HFF-Myc (cell line): ENCODE measurements at regions not wholly inside any gene's neighbourhood (a gene's known extent, or its start where the extent isn't known, plus 50 kb on each side); places are given as distances from the start of the nearest gene placed in this dataset.
"Not testable (repeated sequence)": the region's sequence is repeated elsewhere in the genome, so short reads cannot be mapped to it uniquely, and the experiment has no call there.

ENCODE experiments used
- DNase-seq: peaks from one replicate; pipeline ENCODE4 v3.0.0-alpha.2; 2011; ENCODE audit warnings: low read depth; ENCODE audit errors: extremely low read depth
- H3K4me3 ChIP-seq: replicated peaks from 2 replicates; pipeline ENCODE4 v1.5.1; 2011; ENCODE audit warnings: low read depth, mild to moderate bottlenecking, control low read depth, low read length
- CTCF ChIP-seq: IDR thresholded peaks from 2 replicates; pipeline ENCODE4 v1.5.1; 2012; ENCODE audit warnings: mild to moderate bottlenecking, low read depth, low read length, control low read depth; ENCODE audit errors: missing control alignments

DNA sequence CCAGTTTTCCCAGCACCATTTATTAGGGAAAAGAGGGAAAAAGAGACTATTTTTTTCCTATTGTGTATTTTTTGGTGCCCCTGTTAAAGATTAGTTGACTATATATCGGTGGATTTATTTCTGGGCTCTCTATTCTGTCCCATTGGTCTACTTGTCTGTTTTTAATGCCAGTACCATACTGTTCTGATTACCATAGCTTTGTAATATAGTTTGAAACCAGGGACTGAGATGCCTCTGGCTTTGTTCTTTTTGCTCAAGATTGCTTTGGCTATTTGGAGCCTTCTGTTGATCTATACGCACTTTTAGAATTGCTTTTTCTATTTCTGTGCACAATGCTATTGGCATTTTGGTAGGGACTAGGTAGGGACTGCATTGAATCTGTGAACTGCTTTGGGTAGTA, 151.7 kb downstream of the ADCYAP1 start:
- TF ChIP-seq CTCF, result no peak
- no peak overlapping the region for H3K4me3 ChIP-seq
- no peak for DNase-seq

GRCh38 chr18:1057367-1057766, 152.7 kb downstream of the ADCYAP1 start:
- H3K4me3 ChIP-seq, result no peak overlapping the region
- no peak for TF ChIP-seq CTCF
- no peak for DNase-seq

GRCh38 chr18:1062588-1062987, 157.9 kb downstream of the ADCYAP1 start:
- no peak for DNase-seq

DNA sequence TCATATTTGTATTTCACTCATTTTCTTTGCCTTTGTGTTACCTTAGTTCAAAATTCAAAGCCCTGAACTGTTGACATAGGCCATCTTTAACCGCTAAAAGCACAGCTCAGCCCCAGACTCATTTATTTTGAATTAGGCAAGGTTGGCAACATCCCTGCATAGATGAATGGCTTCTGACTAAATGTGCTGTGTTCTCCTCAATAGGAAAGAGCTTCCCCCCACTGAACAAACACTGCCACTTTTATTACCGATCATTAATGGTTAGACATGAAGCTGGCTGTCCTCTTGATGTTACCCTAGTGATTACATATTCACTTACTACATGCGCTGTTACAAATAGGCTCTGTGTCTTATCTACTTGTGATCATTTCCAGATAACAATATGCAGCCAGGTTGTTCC, 170.7 kb downstream of the ADCYAP1 start:
- no peak overlapping the region for H3K4me3 ChIP-seq
- no peak for TF ChIP-seq CTCF
- DNase-seq, result no peak

More at GRCh38 chr18:1062588-1062987, 157.9 kb downstream of the ADCYAP1 start:
- H3K4me3 ChIP-seq, result no peak overlapping the region
- no peak for TF ChIP-seq CTCF

GRCh38 chr18:1075876-1076275, 171.2 kb downstream of the ADCYAP1 start:
- DNase-seq, result no peak
- TF ChIP-seq CTCF, result no peak
- H3K4me3 ChIP-seq, result no peak overlapping the region

DNA sequence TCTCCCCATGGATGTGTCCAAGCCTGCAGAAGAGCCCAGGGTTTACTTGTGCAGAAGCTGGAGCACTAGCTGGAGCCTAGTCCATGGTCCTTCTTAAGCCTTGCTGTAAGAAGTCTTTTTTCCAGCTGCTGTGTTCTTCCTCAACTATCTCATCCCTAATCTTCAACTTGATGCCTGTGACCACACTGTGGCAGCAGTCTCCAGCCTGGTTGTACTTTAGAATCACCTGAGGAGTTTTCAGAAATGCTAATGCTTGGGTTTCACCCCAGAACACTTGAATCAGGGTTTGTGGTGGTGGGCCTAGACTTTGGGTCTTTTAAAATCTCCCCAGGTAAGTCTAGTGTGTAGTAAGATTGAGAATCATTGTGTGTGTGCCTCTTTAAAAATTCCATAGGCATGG, 173.6 kb downstream of the ADCYAP1 start:
- no peak for TF ChIP-seq CTCF
- no peak for DNase-seq

DNA sequence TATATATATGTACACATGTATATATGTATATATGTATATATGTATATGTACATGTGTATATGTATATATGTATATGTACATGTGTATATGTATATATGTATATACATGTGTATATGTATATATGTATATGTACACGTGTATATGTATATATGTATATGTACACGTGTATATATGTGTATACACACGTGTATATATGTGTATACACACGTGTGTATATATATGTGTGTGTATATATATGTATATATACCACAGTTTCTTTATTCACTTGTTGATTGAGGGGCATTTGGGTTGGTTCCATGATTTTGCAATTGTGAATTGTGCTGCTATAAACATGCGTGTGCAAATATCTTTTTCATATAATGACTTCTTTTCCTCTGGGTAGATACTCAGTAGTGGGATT, 179.0 kb downstream of the ADCYAP1 start:
- not testable (repeated sequence) for DNase-seq, H3K4me3 ChIP-seq

More for the DNA sequence above, 173.6 kb downstream of the ADCYAP1 start:
- no peak overlapping the region for H3K4me3 ChIP-seq

GRCh38 chr18:1090758-1091157, 186.1 kb downstream of the ADCYAP1 start:
- H3K4me3 ChIP-seq, result no peak overlapping the region

More at GRCh38 chr18:1090758-1091157, 186.1 kb downstream of the ADCYAP1 start:
- no peak for DNase-seq
- no peak for TF ChIP-seq CTCF
